ENCODE measurements at regions not wholly inside any gene's neighbourhood (a gene's known extent, or its start where the extent isn't known, plus 50 kb on each side); places are given as distances from the start of the nearest gene placed in this dataset.

GRCh38 chr3:83913381-83913780, 1045.4 kb upstream of the CADM2 start:
- Histone ChIP-seq H3K9ac (ENCODE audit: low read depth, low read length) (no peak overlapping the region), H3K27me3 (ENCODE audit: insufficient read depth, low read length) (no peaks in the 10 kb centered on the region)

GRCh38 chr3:83926291-83926690, 1032.5 kb upstream of the CADM2 start:
- H3K9ac ChIP-seq (ENCODE audit: low read depth, low read length): no peak overlapping the region
- no peaks in the 10 kb centered on the region for H3K36me3 ChIP-seq (ENCODE audit: insufficient read depth, low read depth, low read length)
- no peak overlapping the region for H3K4me3 ChIP-seq (ENCODE audit: low read length)
- no peaks in the 10 kb centered on the region for H3K4me1 ChIP-seq (ENCODE audit: insufficient read depth, low read length)
- no peak overlapping the region for H3K27ac ChIP-seq (ENCODE audit: low read length)
- H3K9me3 ChIP-seq (ENCODE audit: insufficient read depth, low read depth, low read length): peaks cover 34% of the 10 kb centered on the region; the same call in 1 of the 2 replicates
- no peaks in the 10 kb centered on the region for H3K27me3 ChIP-seq (ENCODE audit: insufficient read depth, low read length)

More at GRCh38 chr3:83913381-83913780, 1045.4 kb upstream of the CADM2 start:
- no peak overlapping the region for H3K4me3 ChIP-seq (ENCODE audit: low read length)
- no peaks in the 10 kb centered on the region for H3K9me3 ChIP-seq (ENCODE audit: insufficient read depth, low read depth, low read length)
- no peaks in the 10 kb centered on the region for H3K4me1 ChIP-seq (ENCODE audit: insufficient read depth, low read length)
- no peaks in the 10 kb centered on the region for H3K36me3 ChIP-seq (ENCODE audit: insufficient read depth, low read depth, low read length)
- H3K27ac ChIP-seq (ENCODE audit: low read length): no peak overlapping the region

GRCh38 chr3:83928391-83928790, 1030.4 kb upstream of the CADM2 start:
- H3K9ac ChIP-seq (ENCODE audit: low read depth, low read length): no peak overlapping the region
- no peaks in the 10 kb centered on the region for H3K27me3 ChIP-seq (ENCODE audit: insufficient read depth, low read length)
- H3K9me3 ChIP-seq (ENCODE audit: insufficient read depth, low read depth, low read length): peaks cover 34% of the 10 kb centered on the region; the same call in 1 of the 2 replicates
- H3K4me1 ChIP-seq (ENCODE audit: insufficient read depth, low read length): no peaks in the 10 kb centered on the region
- no peaks in the 10 kb centered on the region for H3K36me3 ChIP-seq (ENCODE audit: insufficient read depth, low read depth, low read length)
- H3K27ac ChIP-seq (ENCODE audit: low read length): no peak overlapping the region
- H3K4me3 ChIP-seq (ENCODE audit: low read length): no peak overlapping the region

- no peak overlapping the region for H3K4me3 ChIP-seq (ENCODE audit: low read length)
- H3K9me3 ChIP-seq (ENCODE audit: insufficient read depth, low read depth, low read length): peaks cover 34% of the 10 kb centered on the region; the same call in 1 of the 2 replicates
- no peaks in the 10 kb centered on the region for H3K27me3 ChIP-seq (ENCODE audit: insufficient read depth, low read length)
- no peaks in the 10 kb centered on the region for H3K36me3 ChIP-seq (ENCODE audit: insufficient read depth, low read depth, low read length)
- no peak overlapping the region for H3K27ac ChIP-seq (ENCODE audit: low read length)
- H3K9ac ChIP-seq (ENCODE audit: low read depth, low read length): no peak overlapping the region
- no peaks in the 10 kb centered on the region for H3K4me1 ChIP-seq (ENCODE audit: insufficient read depth, low read length)
These were observed 1029.9 kb upstream of the CADM2 start for GRCh38 chr3:83928903-83929302.

GRCh38 chr3:83934192-83935021, 1024.4 kb upstream of the CADM2 start:
- Histone ChIP-seq H3K9me3 (ENCODE audit: insufficient read depth, low read depth, low read length) (peaks cover 16% of the 10 kb centered on the region), H3K4me3 (ENCODE audit: low read length) (no peak overlapping the region), H3K4me1 (ENCODE audit: insufficient read depth, low read length) (no peaks in the 10 kb centered on the region), H3K27me3 (ENCODE audit: insufficient read depth, low read length) (no peaks in the 10 kb centered on the region), H3K9ac (ENCODE audit: low read depth, low read length) (no peak overlapping the region), H3K36me3 (ENCODE audit: insufficient read depth, low read depth, low read length) (no peaks in the 10 kb centered on the region), H3K27ac (ENCODE audit: low read length) (no peak overlapping the region)

- H3K9ac ChIP-seq (ENCODE audit: low read depth, low read length): no peak overlapping the region
- H3K27me3 ChIP-seq (ENCODE audit: insufficient read depth, low read length): no peaks in the 10 kb centered on the region
- no peaks in the 10 kb centered on the region for H3K36me3 ChIP-seq (ENCODE audit: insufficient read depth, low read depth, low read length)
- H3K4me3 ChIP-seq (ENCODE audit: low read length): no peak overlapping the region
- no peaks in the 10 kb centered on the region; the same call in 1 of the 2 replicates for H3K9me3 ChIP-seq (ENCODE audit: insufficient read depth, low read depth, low read length)
- H3K27ac ChIP-seq (ENCODE audit: low read length): no peak overlapping the region
- no peaks in the 10 kb centered on the region for H3K4me1 ChIP-seq (ENCODE audit: insufficient read depth, low read length)
These were observed 1020.3 kb upstream of the CADM2 start for GRCh38 chr3:83938491-83938890.

- H3K27ac ChIP-seq (ENCODE audit: low read length): no peak overlapping the region
- no peak overlapping the region for H3K9ac ChIP-seq (ENCODE audit: low read depth, low read length)
- no peaks in the 10 kb centered on the region; the same call in 1 of the 2 replicates for H3K9me3 ChIP-seq (ENCODE audit: insufficient read depth, low read depth, low read length)
- H3K4me1 ChIP-seq (ENCODE audit: insufficient read depth, low read length): no peaks in the 10 kb centered on the region
- no peaks in the 10 kb centered on the region for H3K27me3 ChIP-seq (ENCODE audit: insufficient read depth, low read length)
- no peak overlapping the region for H3K4me3 ChIP-seq (ENCODE audit: low read length)
- no peaks in the 10 kb centered on the region for H3K36me3 ChIP-seq (ENCODE audit: insufficient read depth, low read depth, low read length)
These were observed 1016.6 kb upstream of the CADM2 start for GRCh38 chr3:83941990-83942745.

- no peak overlapping the region for H3K27ac ChIP-seq (ENCODE audit: low read length)
- no peaks in the 10 kb centered on the region for H3K4me1 ChIP-seq (ENCODE audit: insufficient read depth, low read length)
- no peaks in the 10 kb centered on the region for H3K27me3 ChIP-seq (ENCODE audit: insufficient read depth, low read length)
- H3K9me3 ChIP-seq (ENCODE audit: insufficient read depth, low read depth, low read length): no peaks in the 10 kb centered on the region
- H3K9ac ChIP-seq (ENCODE audit: low read depth, low read length): no peak overlapping the region
- no peak overlapping the region for H3K4me3 ChIP-seq (ENCODE audit: low read length)
- no peaks in the 10 kb centered on the region for H3K36me3 ChIP-seq (ENCODE audit: insufficient read depth, low read depth, low read length)
These were observed 1012.7 kb upstream of the CADM2 start for GRCh38 chr3:83946049-83946448.

GRCh38 chr3:83946554-83946953, 1012.2 kb upstream of the CADM2 start:
- no peaks in the 10 kb centered on the region for H3K4me1 ChIP-seq (ENCODE audit: insufficient read depth, low read length)
- H3K4me3 ChIP-seq (ENCODE audit: low read length): no peak overlapping the region
- H3K27ac ChIP-seq (ENCODE audit: low read length): no peak overlapping the region
- H3K36me3 ChIP-seq (ENCODE audit: insufficient read depth, low read depth, low read length): no peaks in the 10 kb centered on the region
- no peaks in the 10 kb centered on the region for H3K27me3 ChIP-seq (ENCODE audit: insufficient read depth, low read length)
- no peaks in the 10 kb centered on the region for H3K9me3 ChIP-seq (ENCODE audit: insufficient read depth, low read depth, low read length)
- no peak overlapping the region for H3K9ac ChIP-seq (ENCODE audit: low read depth, low read length)

- Histone ChIP-seq H3K4me3 (ENCODE audit: low read length) (no peak overlapping the region), H3K9ac (ENCODE audit: low read depth, low read length) (no peak overlapping the region), H3K9me3 (ENCODE audit: insufficient read depth, low read depth, low read length) (no peaks in the 10 kb centered on the region), H3K27me3 (ENCODE audit: insufficient read depth, low read length) (no peaks in the 10 kb centered on the region), H3K27ac (ENCODE audit: low read length) (no peak overlapping the region), H3K4me1 (ENCODE audit: insufficient read depth, low read length) (no peaks in the 10 kb centered on the region), H3K36me3 (ENCODE audit: insufficient read depth, low read depth, low read length) (no peaks in the 10 kb centered on the region)
These were observed 1010.0 kb upstream of the CADM2 start for GRCh38 chr3:83948771-83949170.

- no peak overlapping the region for H3K4me3 ChIP-seq (ENCODE audit: low read length)
- H3K27me3 ChIP-seq (ENCODE audit: insufficient read depth, low read length): no peaks in the 10 kb centered on the region
- H3K9ac ChIP-seq (ENCODE audit: low read depth, low read length): no peak overlapping the region
- no peak overlapping the region for H3K27ac ChIP-seq (ENCODE audit: low read length)
- H3K4me1 ChIP-seq (ENCODE audit: insufficient read depth, low read length): 0 out of 2 replicates have a peak, but pooled peaks cover 4% of the 10 kb centered on the region
- H3K9me3 ChIP-seq (ENCODE audit: insufficient read depth, low read depth, low read length): no peaks in the 10 kb centered on the region
- no peaks in the 10 kb centered on the region for H3K36me3 ChIP-seq (ENCODE audit: insufficient read depth, low read depth, low read length)
These were observed 1005.2 kb upstream of the CADM2 start for GRCh38 chr3:83953417-83954089.
